ENCODE measurements at regions not wholly inside any gene's neighbourhood (a gene's known extent, or its start where the extent isn't known, plus 50 kb on each side); places are given as distances from the start of the nearest gene placed in this dataset.
A peak's percentile ranks its signal among the peaks of the same experiment; 100 is the strongest.

DNA sequence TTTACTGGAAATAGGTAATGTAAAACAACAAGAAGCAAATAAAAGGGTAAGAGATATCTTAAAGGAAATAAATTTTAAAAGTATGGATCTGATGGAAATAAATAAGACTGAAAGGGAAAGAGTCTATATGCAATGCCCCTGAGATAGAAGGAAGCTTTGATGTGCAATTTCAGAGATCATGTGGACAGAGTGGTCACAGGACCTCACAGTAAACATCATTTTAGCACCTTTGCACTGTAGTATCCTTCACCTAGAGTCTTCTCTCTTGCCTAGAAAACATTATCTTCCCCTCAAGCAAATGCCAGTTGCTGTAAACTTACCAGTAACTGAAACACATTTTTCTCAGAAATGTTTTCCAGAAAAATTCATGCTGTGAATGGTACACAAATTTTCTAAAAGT, 1621.3 kb upstream of the TMEFF2 start:
- Mint-ChIP-seq H3K9me3 (peaks cover 0 to 8% (median 2%) of the 10 kb centered on the region in 6 donors), H3K4me1 (no peaks in the 10 kb centered on the region), H3K36me3 (no peaks in the 10 kb centered on the region), H3K27ac (no peak overlapping the region), H3K27me3 (ENCODE audit: low read depth in 3 of 3) (peaks cover 0 to 3% (median 1%) of the 10 kb centered on the region in 3 donors), H3K4me3 (no peak overlapping the region)
- DNase-seq, result no peak

DNA sequence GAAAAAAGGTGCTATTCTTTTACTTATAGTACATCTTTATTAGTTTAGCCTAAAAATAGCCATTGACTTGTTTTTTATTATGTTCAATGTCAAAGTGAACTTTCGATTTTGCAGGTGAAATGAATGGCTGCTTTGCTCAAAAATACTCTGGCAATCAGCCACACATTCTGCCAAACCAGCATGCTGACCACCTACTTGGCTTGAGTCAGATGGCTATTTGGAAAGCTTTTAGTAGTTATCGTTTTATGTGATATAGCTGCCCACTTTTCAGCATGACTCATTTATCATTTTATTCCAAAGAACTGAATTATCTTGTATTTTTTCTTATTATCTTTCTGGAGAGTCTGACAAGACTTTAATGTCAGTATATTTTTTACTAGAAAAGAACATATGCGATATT, 1615.8 kb upstream of the TMEFF2 start:
- Mint-ChIP-seq H3K4me1 (no peaks in the 10 kb centered on the region), H3K9me3 (peaks cover 0 to 6% (median 0%) of the 10 kb centered on the region in 6 donors), H3K36me3 (no peaks in the 10 kb centered on the region), H3K4me3 (no peak overlapping the region), H3K27me3 (ENCODE audit: low read depth in 3 of 3) (no peaks in the 10 kb centered on the region), H3K27ac (no peak overlapping the region)
- no peak for DNase-seq

GRCh38 chr2:193808877-193809276, 1614.1 kb upstream of the TMEFF2 start:
- Mint-ChIP-seq H3K36me3 (no peaks in the 10 kb centered on the region), H3K9me3 (peaks cover 0 to 4% (median 0%) of the 10 kb centered on the region in 6 donors), H3K27ac (no peak overlapping the region), H3K4me1 (no peaks in the 10 kb centered on the region), H3K4me3 (no peak overlapping the region), H3K27me3 (ENCODE audit: low read depth in 3 of 3) (no peaks in the 10 kb centered on the region)
- no peak for DNase-seq

DNA sequence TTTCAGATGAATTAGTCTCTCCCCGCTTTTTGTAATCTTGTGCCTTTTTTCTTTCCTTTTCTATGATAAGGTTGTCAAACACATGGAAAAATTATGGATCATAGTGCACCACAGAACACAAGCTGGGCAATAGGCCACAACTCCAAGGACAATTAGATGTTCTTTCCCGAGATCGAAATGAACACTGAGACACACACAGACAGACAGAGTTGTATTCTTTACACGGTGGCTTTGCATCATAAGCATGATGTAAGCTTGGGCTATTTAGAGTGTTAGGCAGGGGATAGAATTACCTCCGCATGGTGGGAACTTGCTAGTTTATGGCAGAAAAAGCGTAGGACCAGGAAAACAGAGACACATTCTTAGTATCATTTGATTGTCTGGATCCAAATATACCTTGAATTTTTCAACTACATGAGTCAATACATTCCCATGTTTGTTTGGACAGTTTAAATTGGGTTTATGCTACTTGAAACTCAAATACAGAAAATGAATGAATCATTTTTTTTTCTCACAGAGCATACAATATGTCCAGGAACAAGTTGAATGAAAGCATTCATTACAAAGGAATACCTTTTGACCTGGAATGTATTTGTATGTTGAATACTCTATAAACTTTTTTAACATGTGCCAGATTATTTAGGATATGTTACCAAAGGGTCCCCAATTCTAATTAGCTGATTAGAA, 1611.5 kb upstream of the TMEFF2 start:
- H3K4me3 Mint-ChIP-seq, result no peak overlapping the region
- H3K4me1 Mint-ChIP-seq, result no peaks in the 10 kb centered on the region
- no peak for DNase-seq
- H3K9me3 Mint-ChIP-seq, result no peaks in the 10 kb centered on the region
- no peaks in the 10 kb centered on the region for H3K36me3 Mint-ChIP-seq
- H3K27ac Mint-ChIP-seq, result no peak overlapping the region
- no peaks in the 10 kb centered on the region for H3K27me3 Mint-ChIP-seq (ENCODE audit: low read depth in 3 of 3)

- no peak overlapping the region for H3K27ac Mint-ChIP-seq
- H3K4me3 Mint-ChIP-seq, result no peak overlapping the region
- no peaks in the 10 kb centered on the region for H3K27me3 Mint-ChIP-seq (ENCODE audit: low read depth in 3 of 3)
- H3K36me3 Mint-ChIP-seq, result no peaks in the 10 kb centered on the region
- DNase-seq, result no peak
- H3K9me3 Mint-ChIP-seq, result peaks cover 0 to 13% (median 4%) of the 10 kb centered on the region in 6 donors
- H3K4me1 Mint-ChIP-seq, result no peaks in the 10 kb centered on the region
These were observed 1602.1 kb upstream of the TMEFF2 start for GRCh38 chr2:193796847-193797246.

DNA sequence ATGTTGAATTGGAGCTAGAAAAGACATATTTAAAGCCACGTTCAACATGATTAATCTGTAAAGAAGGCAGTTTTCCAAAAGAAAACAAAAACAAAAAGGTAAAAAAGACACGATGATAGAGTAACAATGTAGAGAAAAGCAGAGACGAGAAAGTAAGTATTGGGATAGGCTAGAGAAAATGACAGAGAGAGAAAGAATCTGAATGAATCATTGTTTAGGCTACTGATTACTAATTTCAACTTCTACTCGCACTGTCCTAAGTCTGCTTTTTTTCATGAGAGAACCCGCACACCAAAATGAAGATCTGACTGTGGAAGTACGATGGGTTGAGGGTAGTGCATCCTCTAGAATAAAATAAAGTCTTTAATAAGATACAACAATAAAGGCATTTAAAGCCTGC, 1599.2 kb upstream of the TMEFF2 start:
- H3K9me3 Mint-ChIP-seq, result peaks cover 0 to 18% (median 3%) of the 10 kb centered on the region in 6 donors
- no peaks in the 10 kb centered on the region for H3K27me3 Mint-ChIP-seq (ENCODE audit: low read depth in 3 of 3)
- DNase-seq, result no peak
- H3K36me3 Mint-ChIP-seq, result no peaks in the 10 kb centered on the region
- no peaks in the 10 kb centered on the region for H3K4me1 Mint-ChIP-seq
- no peak overlapping the region for H3K27ac Mint-ChIP-seq
- no peak overlapping the region for H3K4me3 Mint-ChIP-seq

GRCh38 chr2:193783681-193784080, 1588.9 kb upstream of the TMEFF2 start:
- Mint-ChIP-seq H3K27ac (peak overlapping the region in 1 of 6 donors; percentile 51), H3K27me3 (ENCODE audit: low read depth in 3 of 3) (no peaks in the 10 kb centered on the region)

GRCh38 chr2:193778293-193778692, 1583.6 kb upstream of the TMEFF2 start:
- H3K36me3 Mint-ChIP-seq, result no peaks in the 10 kb centered on the region
- no peaks in the 10 kb centered on the region for H3K4me1 Mint-ChIP-seq
- no peak overlapping the region for H3K27ac Mint-ChIP-seq
- no peak for DNase-seq
- H3K27me3 Mint-ChIP-seq (ENCODE audit: low read depth in 3 of 3), result no peaks in the 10 kb centered on the region
- peaks cover 0 to 23% (median 5%) of the 10 kb centered on the region in 6 donors for H3K9me3 Mint-ChIP-seq
- no peak overlapping the region for H3K4me3 Mint-ChIP-seq

More at GRCh38 chr2:193783681-193784080, 1588.9 kb upstream of the TMEFF2 start:
- no peaks in the 10 kb centered on the region for H3K4me1 Mint-ChIP-seq
- DNase-seq, result no peak
- peaks cover 2 to 24% (median 14%) of the 10 kb centered on the region in 6 donors for H3K9me3 Mint-ChIP-seq
- H3K36me3 Mint-ChIP-seq, result no peaks in the 10 kb centered on the region
- H3K4me3 Mint-ChIP-seq, result no peak overlapping the region

GRCh38 chr2:193776988-193777387, 1582.3 kb upstream of the TMEFF2 start:
- peaks cover 0 to 20% (median 0%) of the 10 kb centered on the region in 6 donors for H3K9me3 Mint-ChIP-seq
- no peaks in the 10 kb centered on the region for H3K27me3 Mint-ChIP-seq (ENCODE audit: low read depth in 3 of 3)
- H3K36me3 Mint-ChIP-seq, result no peaks in the 10 kb centered on the region
- peak in 1 of 3 donors; percentile 2 for DNase-seq
- no peaks in the 10 kb centered on the region for H3K4me1 Mint-ChIP-seq
- H3K4me3 Mint-ChIP-seq, result no peak overlapping the region
- no peak overlapping the region for H3K27ac Mint-ChIP-seq

GRCh38 chr2:193774166-193774565, 1579.4 kb upstream of the TMEFF2 start:
- Mint-ChIP-seq H3K4me3 (no peak overlapping the region), H3K27me3 (ENCODE audit: low read depth in 3 of 3) (no peaks in the 10 kb centered on the region), H3K4me1 (no peaks in the 10 kb centered on the region), H3K27ac (no peak overlapping the region), H3K9me3 (peaks cover 0 to 20% (median 0%) of the 10 kb centered on the region in 6 donors), H3K36me3 (no peaks in the 10 kb centered on the region)
- no peak for DNase-seq

DNA sequence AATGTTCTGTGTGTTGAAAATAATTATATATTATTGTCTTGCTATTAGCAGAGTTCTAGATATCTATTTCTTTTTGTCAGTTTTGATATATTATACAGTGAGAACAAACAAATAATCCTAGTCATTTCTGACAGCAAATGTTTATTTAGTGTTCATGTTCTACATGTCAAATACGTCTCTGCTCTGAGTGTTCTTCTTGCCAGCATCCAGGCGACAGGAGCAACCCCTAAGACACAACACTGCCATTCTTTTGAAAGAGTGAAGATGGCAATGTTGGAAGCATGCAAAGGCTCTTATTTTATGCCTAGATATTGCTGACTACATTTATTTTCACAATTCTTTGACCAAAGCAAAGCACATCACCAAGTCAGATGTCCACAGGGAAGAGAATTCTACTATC, 1556.6 kb upstream of the TMEFF2 start:
- Mint-ChIP-seq H3K4me1 (no peaks in the 10 kb centered on the region), H3K36me3 (no peaks in the 10 kb centered on the region), H3K9me3 (peaks cover 0 to 17% (median 4%) of the 10 kb centered on the region in 6 donors), H3K27ac (no peak overlapping the region), H3K4me3 (no peak overlapping the region), H3K27me3 (ENCODE audit: low read depth in 3 of 3) (no peaks in the 10 kb centered on the region)
- no peak for DNase-seq

DNA sequence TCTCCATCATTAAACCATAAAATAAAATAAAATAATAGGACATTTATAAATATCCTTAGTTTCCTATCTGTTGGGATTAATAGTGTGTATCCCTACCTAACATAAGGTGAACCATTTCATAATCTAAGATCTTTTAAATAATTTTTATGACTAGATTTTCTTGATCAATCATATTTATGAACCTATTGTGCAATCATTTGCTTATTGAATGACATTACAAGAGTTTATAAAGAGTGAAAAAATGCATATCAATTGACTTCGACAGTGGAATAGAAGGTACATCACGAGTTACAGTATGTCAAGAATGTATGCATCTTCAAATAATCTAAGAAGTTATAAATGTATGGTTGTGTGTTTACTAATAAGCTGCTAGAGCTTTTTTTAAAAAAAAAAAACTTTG, 1554.8 kb upstream of the TMEFF2 start:
- Mint-ChIP-seq H3K27ac (no peak overlapping the region), H3K27me3 (ENCODE audit: low read depth in 3 of 3) (no peaks in the 10 kb centered on the region), H3K4me3 (no peak overlapping the region), H3K36me3 (no peaks in the 10 kb centered on the region), H3K4me1 (no peaks in the 10 kb centered on the region), H3K9me3 (peaks cover 0 to 11% (median 4%) of the 10 kb centered on the region in 6 donors)
- DNase-seq, result no peak

GRCh38 chr2:193743089-193743488, 1548.4 kb upstream of the TMEFF2 start:
- Mint-ChIP-seq H3K27ac (no peak overlapping the region), H3K4me3 (no peak overlapping the region), H3K36me3 (peaks cover 0 to 4% (median 0%) of the 10 kb centered on the region in 3 donors), H3K9me3 (peaks cover 10 to 50% (median 25%) of the 10 kb centered on the region in 6 donors), H3K4me1 (no peaks in the 10 kb centered on the region), H3K27me3 (ENCODE audit: low read depth in 3 of 3) (peaks cover 0 to 3% (median 1%) of the 10 kb centered on the region in 3 donors)
- no peak for DNase-seq

DNA sequence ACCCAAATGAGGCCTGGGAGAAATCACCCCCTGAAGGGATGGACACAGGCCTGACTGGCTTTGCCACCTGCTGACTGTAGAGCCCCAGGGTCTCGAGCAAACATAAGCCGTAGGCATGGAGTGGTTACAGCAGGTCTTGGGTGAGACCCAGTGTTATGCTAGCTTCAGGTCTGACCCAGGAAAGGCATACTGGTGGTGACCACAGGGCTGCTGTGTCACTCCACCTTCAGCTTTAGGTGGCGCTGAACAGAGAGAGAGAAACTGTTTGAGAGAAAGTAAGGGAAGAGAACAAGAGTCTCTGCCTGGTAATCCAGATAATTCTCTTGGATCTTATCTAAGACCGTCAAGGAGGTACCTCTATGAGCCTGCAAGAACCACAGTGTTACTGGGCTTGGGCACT, 1544.2 kb upstream of the TMEFF2 start:
- no peak for DNase-seq
- Mint-ChIP-seq H3K4me3 (no peak overlapping the region), H3K4me1 (no peaks in the 10 kb centered on the region), H3K9me3 (peaks cover 9 to 41% (median 20%) of the 10 kb centered on the region in 6 donors), H3K36me3 (no peaks in the 10 kb centered on the region), H3K27ac (no peak overlapping the region), H3K27me3 (ENCODE audit: low read depth in 3 of 3) (peaks cover 0 to 3% (median 0%) of the 10 kb centered on the region in 3 donors)

GRCh38 chr2:193712912-193713311, 1518.2 kb upstream of the TMEFF2 start:
- H3K27me3 Mint-ChIP-seq (ENCODE audit: low read depth in 3 of 3), result no peaks in the 10 kb centered on the region
- no peak overlapping the region for H3K27ac Mint-ChIP-seq
- H3K4me3 Mint-ChIP-seq, result no peak overlapping the region
- peaks cover 0 to 8% (median 2%) of the 10 kb centered on the region in 3 donors for H3K36me3 Mint-ChIP-seq
- DNase-seq, result no peak
- H3K9me3 Mint-ChIP-seq, result peaks cover 0 to 27% (median 9%) of the 10 kb centered on the region in 6 donors
- H3K4me1 Mint-ChIP-seq, result peaks cover 0 to 13% of the 10 kb centered on the region in 2 donors

All from immature natural killer cell (primary cell).